Fibroblast of lung (primary cell): ENCODE measurements at regions not wholly inside any gene's neighbourhood (a gene's known extent, or its start where the extent isn't known, plus 50 kb on each side); places are given as distances from the start of the nearest gene placed in this dataset.

Experiments used
- DNase-seq, 2 donors: peaks; one replicate each; pipeline versions ENCODE4 v3.0.0 to v3.0.0-alpha.2; 2010; ENCODE audit warnings: low read depth in 2 of 2
- H2AFZ ChIP-seq: 2 replicates; pipeline ENCODE4 v1.5.1; 2012; ENCODE audit warnings: low read length, control low read depth, inconsistent platforms
- H3K27ac ChIP-seq: 2 replicates; pipeline ENCODE4 v1.5.1; 2011; ENCODE audit warnings: low read length, control low read depth; ENCODE audit not compliant: insufficient read depth
- H3K27me3 ChIP-seq: 2 replicates; pipeline ENCODE4 v1.5.1; 2011; ENCODE audit warnings: mild to moderate bottlenecking, low read length; ENCODE audit not compliant: control insufficient read depth, insufficient read depth
- H3K36me3 ChIP-seq: 2 replicates; pipeline ENCODE4 v1.5.1; 2011; ENCODE audit warnings: low read length; ENCODE audit not compliant: control insufficient read depth, insufficient read depth
- H3K4me1 ChIP-seq: 2 replicates; pipeline ENCODE4 v1.5.1; 2011; ENCODE audit warnings: low read length; ENCODE audit not compliant: control insufficient read depth, insufficient read depth; ENCODE audit errors: extremely low read depth
- H3K4me2 ChIP-seq: 2 replicates; pipeline ENCODE4 v1.5.1; 2011; ENCODE audit warnings: low read length, control low read depth; ENCODE audit not compliant: insufficient read depth; ENCODE audit errors: extremely low read depth
- H3K4me3 ChIP-seq, 4 experiments: fragments of 200-600 bp in 1 of 4; sonication (generic) in 1 of 4; replicated peaks in 1 of 4; 2 replicates each; pipeline ENCODE4 v1.5.1; 2011 to 2016; ENCODE audit warnings: low read length in 4 of 4, low read depth in 3 of 4, mild to moderate bottlenecking in 3 of 4, control low read depth in 2 of 4, inconsistent platforms in 1 of 4, mixed read lengths in 1 of 4; ENCODE audit not compliant: insufficient read depth in 1 of 4; ENCODE audit errors: control extremely low read depth in 1 of 4
- H3K79me2 ChIP-seq: 2 replicates; pipeline ENCODE4 v1.5.1; 2012; ENCODE audit warnings: mild to moderate bottlenecking, low read length, inconsistent platforms; ENCODE audit not compliant: control insufficient read depth, insufficient read depth
- H3K9ac ChIP-seq: 2 replicates; pipeline ENCODE4 v1.5.1; 2011; ENCODE audit warnings: mild to moderate bottlenecking, low read length, control low read depth; ENCODE audit not compliant: insufficient read depth
- H3K9me3 ChIP-seq: 2 replicates; pipeline ENCODE4 v1.5.1; 2012; ENCODE audit warnings: low read depth, low read length; ENCODE audit not compliant: control insufficient read depth, insufficient read depth
- H4K20me1 ChIP-seq: 2 replicates; pipeline ENCODE4 v1.5.1; 2011; ENCODE audit warnings: low read length; ENCODE audit not compliant: control insufficient read depth, insufficient read depth; ENCODE audit errors: extremely low read depth
- CTCF ChIP-seq, 2 donors: IDR thresholded peaks in 1 of 2; conservative IDR thresholded peaks in 1 of 2; 1 replicate in 1 of 2; 2 replicates in 1 of 2; pipeline ENCODE4 v1.5.1; 2011 to 2012; ENCODE audit warnings: low read length in 2 of 2, control low read depth in 1 of 2, inconsistent platforms in 1 of 2, low read depth in 1 of 2, mild to moderate bottlenecking in 1 of 2
- EZH2 ChIP-seq: IDR thresholded peaks from 2 replicates; pipeline ENCODE4 v1.5.1; 2012; ENCODE audit warnings: low read length, control low read depth, mild to moderate bottlenecking; ENCODE audit errors: missing control alignments

GRCh38 chr12:127363392-127363791, 903.6 kb upstream of the TMEM132C start:
- no peaks in the 10 kb centered on the region for H3K79me2 ChIP-seq
- H3K27ac ChIP-seq: no peak overlapping the region
- no peaks in the 10 kb centered on the region for H3K36me3 ChIP-seq
- H3K4me1 ChIP-seq: no peaks in the 10 kb centered on the region
- no peak overlapping the region for H3K4me3 ChIP-seq
- no peak overlapping the region for H3K9ac ChIP-seq
- H2AFZ ChIP-seq: no peak overlapping the region
- H4K20me1 ChIP-seq: no peaks in the 10 kb centered on the region
- no peak for DNase-seq
- no peaks in the 10 kb centered on the region for H3K9me3 ChIP-seq
- TF ChIP-seq CTCF (conservative IDR thresholded peaks at IDR 0.05 in 1 of 2, IDR thresholded peaks at IDR 0.05 in 1 of 2; ENCODE audit: low read depth in 1 of 2, low read length in 2 of 2) (peak in 1 of 2 donors; percentile 10), EZH2 (no peak)
- no peak overlapping the region for H3K4me2 ChIP-seq
- H3K27me3 ChIP-seq: no peaks in the 10 kb centered on the region

GRCh38 chr12:127373559-127373958, 893.4 kb upstream of the TMEM132C start:
- Histone ChIP-seq H3K4me2 (no peak overlapping the region), H2AFZ (no peak overlapping the region), H3K4me1 (no peaks in the 10 kb centered on the region), H4K20me1 (no peaks in the 10 kb centered on the region), H3K27me3 (no peaks in the 10 kb centered on the region), H3K79me2 (no peaks in the 10 kb centered on the region), H3K36me3 (no peaks in the 10 kb centered on the region), H3K9me3 (no peaks in the 10 kb centered on the region), H3K27ac (no peak overlapping the region), H3K4me3 (no peak overlapping the region), H3K9ac (no peak overlapping the region)
- DNase-seq: no peak
- TF ChIP-seq CTCF (conservative IDR thresholded peaks at IDR 0.05 in 1 of 2, IDR thresholded peaks at IDR 0.05 in 1 of 2; ENCODE audit: low read depth in 1 of 2, low read length in 2 of 2) (no peak), EZH2 (no peak)

GRCh38 chr12:127374447-127374846, 892.5 kb upstream of the TMEM132C start:
- Histone ChIP-seq H3K27ac (no peak overlapping the region), H3K9me3 (no peaks in the 10 kb centered on the region), H3K4me3 (no peak overlapping the region)

More at GRCh38 chr12:127374447-127374846, 892.5 kb upstream of the TMEM132C start:
- Histone ChIP-seq H3K4me2 (no peak overlapping the region), H3K27me3 (no peaks in the 10 kb centered on the region), H3K36me3 (no peaks in the 10 kb centered on the region), H3K4me1 (no peaks in the 10 kb centered on the region), H2AFZ (no peak overlapping the region), H3K79me2 (no peaks in the 10 kb centered on the region), H3K9ac (no peak overlapping the region), H4K20me1 (no peaks in the 10 kb centered on the region)
- TF ChIP-seq EZH2: no peak
- no peak for TF ChIP-seq CTCF (conservative IDR thresholded peaks at IDR 0.05 in 1 of 2, IDR thresholded peaks at IDR 0.05 in 1 of 2; ENCODE audit: low read depth in 1 of 2, low read length in 2 of 2)
- DNase-seq: no peak
